Nephron progenitor cell (in vitro differentiated cells): ENCODE measurements at regions not wholly inside any gene's neighbourhood (a gene's known extent, or its start where the extent isn't known, plus 50 kb on each side); places are given as distances from the start of the nearest gene placed in this dataset.

Experiments
- DNase-seq: peaks from one replicate; pipeline ENCODE4 v3.0.0; 2021
- H3K27ac Mint-ChIP-seq: 2 replicates; pipeline ENCODE4 v1.8.0; 2021; ENCODE audit warnings: mild to moderate bottlenecking, moderate library complexity, mixed read lengths
- H3K27me3 Mint-ChIP-seq: 2 replicates; pipeline ENCODE4 v1.8.0; 2021; ENCODE audit warnings: mild to moderate bottlenecking, low read depth, mixed read lengths; ENCODE audit not compliant: poor library complexity
- H3K36me3 Mint-ChIP-seq: 2 replicates; pipeline ENCODE4 v1.8.0; 2021; ENCODE audit warnings: low read depth, mixed read lengths
- H3K4me1 Mint-ChIP-seq: 2 replicates; pipeline ENCODE4 v1.8.0; 2021; ENCODE audit warnings: mixed read lengths
- H3K4me3 Mint-ChIP-seq: 2 replicates; pipeline ENCODE4 v1.8.0; 2021; ENCODE audit warnings: mild to moderate bottlenecking, moderate library complexity, mixed read lengths
- H3K9me3 Mint-ChIP-seq: 2 replicates; pipeline ENCODE4 v1.8.0; 2021; ENCODE audit warnings: mild to moderate bottlenecking, moderate library complexity, mixed read lengths
- CTCF ChIP-seq: fragments of 200-600 bp; sonication (generic); IDR thresholded peaks from 2 replicates; pipeline ENCODE4 v1.5.0; 2021; ENCODE audit warnings: antibody characterized with exemption

GRCh38 chr3:187840856-187841255 lies 95.6 kb upstream of the BCL6 start:
- DNase-seq, result no peak
- no peaks in the 10 kb centered on the region for H3K27me3 Mint-ChIP-seq
- H3K4me1 Mint-ChIP-seq, result peaks cover 7% of the 10 kb centered on the region
- no peaks in the 10 kb centered on the region for H3K36me3 Mint-ChIP-seq
- H3K9me3 Mint-ChIP-seq, result no peaks in the 10 kb centered on the region
- no peak for TF ChIP-seq CTCF
- H3K27ac Mint-ChIP-seq, result no peak overlapping the region
- H3K4me3 Mint-ChIP-seq, result no peak overlapping the region

DNA sequence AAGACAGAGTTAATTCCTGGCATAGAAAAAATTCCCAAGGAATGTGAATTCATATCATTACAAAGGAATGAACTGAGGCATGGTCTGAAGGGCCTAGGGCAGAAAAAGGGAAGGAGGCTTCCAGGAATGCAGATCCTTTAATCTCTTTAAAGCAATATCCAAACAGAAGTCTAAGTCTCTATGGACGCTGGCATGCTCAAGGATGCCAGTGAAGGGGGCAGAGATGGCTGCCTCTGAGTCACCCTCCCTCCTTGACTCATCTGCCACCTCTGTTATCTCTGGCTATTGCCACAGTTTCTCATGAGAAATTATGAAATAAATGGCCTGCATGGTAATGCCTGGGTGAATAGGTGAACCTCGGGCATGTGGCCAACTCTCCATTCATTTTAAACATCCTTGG lies 96.3 kb upstream of the BCL6 start:
- Mint-ChIP-seq H3K27ac (no peak overlapping the region), H3K27me3 (no peaks in the 10 kb centered on the region), H3K36me3 (no peaks in the 10 kb centered on the region), H3K4me1 (peaks cover 7% of the 10 kb centered on the region), H3K4me3 (no peak overlapping the region), H3K9me3 (no peaks in the 10 kb centered on the region)
- DNase-seq, result no peak
- TF ChIP-seq CTCF, result no peak

DNA sequence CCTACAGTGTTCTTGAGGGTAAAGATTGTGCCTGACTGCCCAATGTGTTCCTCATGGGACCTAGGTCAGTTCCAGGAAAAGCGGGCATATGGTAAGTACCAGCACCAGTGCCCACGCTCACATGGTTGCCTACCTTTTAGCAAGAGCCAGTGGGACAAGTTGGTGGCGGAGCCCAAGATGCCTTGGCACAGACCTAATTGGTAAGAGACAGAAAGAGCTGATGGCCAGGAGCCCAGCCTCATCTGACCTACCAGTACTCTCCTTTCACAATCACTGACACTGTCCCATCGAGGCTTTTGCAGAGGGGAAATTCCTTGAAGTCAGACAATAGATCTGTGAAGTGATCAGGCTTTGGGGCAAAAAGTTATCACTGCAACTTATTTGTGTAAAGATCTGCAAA lies 98.4 kb upstream of the BCL6 start:
- no peak for TF ChIP-seq CTCF
- Mint-ChIP-seq H3K27me3 (no peaks in the 10 kb centered on the region), H3K27ac (no peak overlapping the region), H3K9me3 (no peaks in the 10 kb centered on the region), H3K4me3 (no peak overlapping the region), H3K36me3 (no peaks in the 10 kb centered on the region), H3K4me1 (peaks cover 7% of the 10 kb centered on the region)
- no peak for DNase-seq

DNA sequence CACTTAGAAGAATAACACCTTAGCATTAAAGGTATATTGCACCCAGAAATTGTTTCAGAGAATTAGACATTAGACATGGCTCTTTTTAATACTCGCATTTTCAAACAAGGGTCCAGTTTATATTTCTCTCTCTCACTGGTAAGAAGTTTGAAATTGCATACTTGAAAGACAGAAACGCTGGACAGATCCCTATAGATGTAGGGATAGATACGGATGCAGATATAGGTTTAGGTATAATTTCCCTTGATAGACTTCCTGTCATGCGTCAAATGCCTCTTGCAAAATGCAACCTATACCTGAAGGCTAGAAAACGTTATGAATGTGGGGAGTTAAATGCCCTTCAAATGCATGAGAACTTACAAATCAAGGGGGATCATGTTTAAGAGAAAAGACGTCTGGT lies 99.4 kb upstream of the BCL6 start:
- no peaks in the 10 kb centered on the region for H3K9me3 Mint-ChIP-seq
- H3K27ac Mint-ChIP-seq, result no peak overlapping the region
- H3K36me3 Mint-ChIP-seq, result no peaks in the 10 kb centered on the region
- no peak for DNase-seq
- H3K4me3 Mint-ChIP-seq, result no peak overlapping the region
- H3K27me3 Mint-ChIP-seq, result no peaks in the 10 kb centered on the region
- TF ChIP-seq CTCF, result no peak
- peaks cover 7% of the 10 kb centered on the region for H3K4me1 Mint-ChIP-seq

GRCh38 chr3:187845826-187846225 lies 100.6 kb upstream of the BCL6 start:
- no peak for DNase-seq
- Mint-ChIP-seq H3K27ac (no peak overlapping the region), H3K4me3 (no peak overlapping the region), H3K4me1 (peaks cover under 1% of the 10 kb centered on the region), H3K27me3 (no peaks in the 10 kb centered on the region), H3K9me3 (peaks cover 4% of the 10 kb centered on the region), H3K36me3 (no peaks in the 10 kb centered on the region)
- no peak for TF ChIP-seq CTCF

DNA sequence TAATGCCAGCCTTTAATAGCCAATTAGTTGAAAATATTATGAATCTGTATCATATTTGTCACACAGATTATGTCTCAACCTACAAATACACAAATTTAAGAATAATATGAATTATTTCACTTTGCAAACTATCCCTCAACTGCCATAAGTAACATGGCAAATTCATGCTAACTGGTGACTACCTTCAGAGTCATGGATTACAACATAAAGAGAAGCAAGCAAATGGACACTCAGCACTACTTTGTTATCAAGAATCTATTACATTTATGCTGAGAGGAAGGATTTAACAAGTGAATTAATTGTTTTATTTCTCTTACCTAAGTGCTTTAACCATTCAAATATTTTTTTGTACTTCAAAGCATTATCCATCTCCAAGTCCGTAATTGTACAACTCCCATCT lies 103.1 kb upstream of the BCL6 start:
- H3K27me3 Mint-ChIP-seq, result peaks cover 6% of the 10 kb centered on the region
- H3K36me3 Mint-ChIP-seq, result no peaks in the 10 kb centered on the region
- H3K9me3 Mint-ChIP-seq, result peaks cover 19% of the 10 kb centered on the region

More for the DNA sequence above, 103.1 kb upstream of the BCL6 start:
- no peaks in the 10 kb centered on the region for H3K4me1 Mint-ChIP-seq
- no peak for DNase-seq
- H3K27ac Mint-ChIP-seq, result no peak overlapping the region
- TF ChIP-seq CTCF, result no peak
- H3K4me3 Mint-ChIP-seq, result no peak overlapping the region
